Kidney tubule cell (primary cell): ENCODE measurements at regions not wholly inside any gene's neighbourhood (a gene's known extent, or its start where the extent isn't known, plus 50 kb on each side); places are given as distances from the start of the nearest gene placed in this dataset.

ENCODE experiments used
- DNase-seq: peaks from one replicate; pipeline ENCODE4 v3.0.0-alpha.2; 2018; ENCODE audit warnings: low spot score

DNA sequence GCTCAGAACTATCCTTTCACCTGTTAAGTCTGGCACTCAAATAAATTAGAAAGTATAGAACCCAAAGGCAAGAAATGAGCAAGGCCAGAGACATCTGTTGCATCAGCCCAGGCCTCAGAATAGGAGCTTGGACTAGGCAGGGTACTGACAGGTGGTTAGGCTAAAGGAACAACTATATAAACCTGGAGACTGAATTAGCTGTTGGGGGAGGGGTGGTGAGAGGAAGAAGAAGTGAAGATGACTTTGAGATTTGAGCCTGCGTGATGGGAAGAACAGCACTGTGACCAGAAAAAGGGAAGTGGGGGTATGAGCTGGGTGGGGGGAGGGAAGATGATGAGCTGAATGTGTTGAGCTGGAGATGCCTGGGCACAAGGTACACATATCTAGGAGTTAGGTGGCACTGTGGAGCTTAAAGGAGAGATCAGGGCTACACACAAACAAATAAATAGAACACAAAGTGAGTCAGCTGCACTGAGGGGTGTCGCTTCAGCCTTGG, 244.7 kb downstream of the PTEN start:
- DNase-seq, result no peak

DNA sequence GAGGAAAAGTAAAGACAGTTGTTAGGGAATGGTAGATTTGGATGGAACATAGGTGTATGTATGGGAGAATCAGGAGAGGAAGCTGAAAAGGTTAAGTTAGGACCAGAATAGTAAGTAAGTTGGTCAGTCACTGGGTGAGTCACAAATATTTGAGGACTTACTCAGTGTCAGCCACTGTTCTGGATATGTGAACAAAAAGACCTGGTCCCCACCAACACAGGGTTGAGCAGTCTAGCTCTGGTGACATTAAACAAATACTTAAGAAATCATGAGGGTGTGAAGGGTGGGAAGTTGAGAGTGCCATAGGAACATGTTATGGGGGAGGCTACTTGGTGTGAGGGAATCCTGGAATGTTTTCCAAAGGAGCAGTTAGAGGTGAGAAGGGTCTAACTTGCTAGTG, 246.9 kb downstream of the PTEN start:
- peak; percentile 92 for DNase-seq

GRCh38 chr10:88110822-88111221, 247.4 kb downstream of the PTEN start:
- peak; percentile 19 for DNase-seq

GRCh38 chr10:88111294-88111693, 247.9 kb downstream of the PTEN start:
- DNase-seq, result no peak

GRCh38 chr10:88113232-88113631, 249.8 kb downstream of the PTEN start:
- no peak for DNase-seq

- no peak for DNase-seq
These were observed 250.3 kb downstream of the PTEN start for GRCh38 chr10:88113657-88114272.

DNA sequence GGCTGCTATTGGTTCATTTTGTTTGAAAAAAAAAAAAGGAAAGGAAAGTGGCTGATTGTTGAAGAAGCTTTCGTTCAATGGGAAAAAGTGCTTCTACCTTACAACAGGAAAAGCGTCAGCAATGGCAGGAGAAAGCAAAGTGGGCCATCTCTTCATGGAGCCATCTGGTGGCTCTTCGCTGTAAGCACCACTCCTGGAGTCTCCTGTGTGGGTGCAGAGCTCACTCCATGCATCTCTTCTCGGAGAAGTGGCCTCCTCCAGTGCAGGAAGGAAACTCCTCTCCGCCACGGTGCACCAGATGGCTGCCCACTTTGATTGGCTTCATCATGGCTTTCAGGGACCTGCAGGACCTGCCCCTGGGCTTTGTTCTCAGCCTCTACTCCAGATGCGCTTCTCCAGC, 250.9 kb downstream of the PTEN start:
- peak; percentile 37 for DNase-seq

DNA sequence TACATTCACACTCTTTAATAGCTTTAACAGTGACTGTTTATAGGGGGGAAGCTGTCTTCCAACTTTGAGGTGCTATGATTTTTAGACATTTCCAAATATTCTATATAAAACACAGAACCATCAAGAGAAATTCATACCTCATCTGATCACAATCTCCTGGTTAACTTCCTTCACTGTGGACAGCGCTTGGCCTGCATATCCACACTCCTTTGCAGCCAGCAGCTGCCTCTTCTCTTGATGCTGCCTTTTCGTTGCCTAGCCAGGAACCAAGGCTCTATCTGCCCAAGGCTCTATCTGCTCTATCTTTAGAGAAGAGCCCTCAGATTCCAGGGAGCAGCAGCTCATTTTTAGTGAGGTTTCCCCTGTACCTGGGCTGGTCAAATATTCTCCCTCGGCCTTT, 252.0 kb downstream of the PTEN start:
- DNase-seq, result no peak

DNA sequence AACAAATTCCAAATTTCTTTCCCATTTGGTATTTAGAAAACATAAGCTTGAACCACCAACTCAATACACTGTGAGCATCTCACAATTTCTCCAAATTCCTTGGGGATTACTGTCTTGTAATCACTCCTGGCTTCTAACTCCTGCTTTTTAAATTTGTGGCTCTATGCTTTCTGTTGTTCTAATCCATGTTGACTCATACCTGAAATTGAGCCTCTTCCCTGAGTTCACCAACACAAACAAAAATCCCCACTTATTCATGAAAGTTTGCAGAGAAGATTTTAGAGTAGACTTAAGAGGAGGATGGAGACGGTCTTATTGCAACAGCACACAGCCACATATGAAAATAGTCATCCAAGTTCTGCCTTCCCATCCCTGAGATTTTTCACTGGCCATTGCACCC, 252.5 kb downstream of the PTEN start:
- DNase-seq, result peak; percentile 22

- DNase-seq, result peak; percentile 59
These were observed 253.1 kb downstream of the PTEN start for GRCh38 chr10:88116481-88116880.

GRCh38 chr10:88116971-88117626, 253.7 kb downstream of the PTEN start:
- no peak for DNase-seq

DNA sequence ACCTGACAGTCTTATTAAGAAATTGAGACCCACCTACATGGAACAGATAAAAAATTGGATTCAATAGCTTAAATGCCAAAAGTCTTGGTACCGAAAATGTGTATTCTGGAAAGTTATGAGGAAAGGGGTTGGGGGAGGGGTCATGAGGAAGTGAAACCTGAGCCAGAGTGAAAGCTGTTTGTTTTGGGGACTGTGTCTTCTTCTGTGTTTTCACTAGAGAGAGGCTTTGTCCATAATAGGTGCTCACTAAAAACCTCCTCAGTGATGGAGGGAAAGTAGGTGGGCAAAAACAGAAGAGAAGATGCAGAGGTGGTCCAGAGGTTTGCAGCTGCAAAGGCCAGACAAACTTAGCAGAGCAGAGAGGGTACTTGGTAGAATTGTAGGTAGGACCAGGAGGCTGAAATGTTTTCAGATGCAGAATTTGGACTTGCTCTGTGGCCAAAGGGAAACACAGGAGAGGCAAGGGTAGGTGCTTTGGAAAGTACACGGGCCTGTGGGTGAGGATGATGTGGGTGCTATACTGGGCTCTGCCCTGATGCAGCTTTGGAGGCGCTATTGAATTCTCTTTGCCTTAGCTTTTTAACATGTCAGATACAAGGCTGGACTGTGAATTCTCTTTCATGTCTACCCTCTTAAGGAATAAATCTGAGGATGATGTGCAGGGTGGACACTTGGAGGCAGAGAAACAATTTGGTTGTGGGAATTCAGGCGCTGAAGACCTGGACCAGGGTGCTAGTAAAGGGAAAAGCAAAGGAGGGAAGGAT, 254.6 kb downstream of the PTEN start:
- DNase-seq, result no peak

DNA sequence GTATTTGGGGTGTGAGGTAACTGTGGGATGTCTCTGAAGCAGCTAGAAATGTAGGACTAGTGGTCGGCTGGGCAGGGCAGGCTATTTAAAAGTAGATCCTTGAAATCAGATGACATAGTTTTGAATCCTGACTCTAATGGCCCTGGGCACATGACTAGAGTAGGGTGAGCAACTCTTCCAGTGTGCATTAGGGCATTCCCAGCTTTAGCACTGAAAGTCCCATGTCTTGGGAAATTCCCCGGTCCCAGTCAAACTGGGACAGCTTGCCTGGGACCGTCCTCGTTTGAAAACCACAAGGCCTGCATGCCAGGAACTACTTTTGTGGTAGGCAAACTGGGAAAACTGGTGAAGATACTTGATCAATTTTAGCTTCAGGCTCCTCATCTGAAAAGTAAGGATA, 255.3 kb downstream of the PTEN start:
- peak; percentile 65 for DNase-seq

- no peak for DNase-seq
These were observed 255.7 kb downstream of the PTEN start for GRCh38 chr10:88119160-88119559.

- DNase-seq, result no peak
These were observed 256.6 kb downstream of the PTEN start for GRCh38 chr10:88120075-88120474.

DNA sequence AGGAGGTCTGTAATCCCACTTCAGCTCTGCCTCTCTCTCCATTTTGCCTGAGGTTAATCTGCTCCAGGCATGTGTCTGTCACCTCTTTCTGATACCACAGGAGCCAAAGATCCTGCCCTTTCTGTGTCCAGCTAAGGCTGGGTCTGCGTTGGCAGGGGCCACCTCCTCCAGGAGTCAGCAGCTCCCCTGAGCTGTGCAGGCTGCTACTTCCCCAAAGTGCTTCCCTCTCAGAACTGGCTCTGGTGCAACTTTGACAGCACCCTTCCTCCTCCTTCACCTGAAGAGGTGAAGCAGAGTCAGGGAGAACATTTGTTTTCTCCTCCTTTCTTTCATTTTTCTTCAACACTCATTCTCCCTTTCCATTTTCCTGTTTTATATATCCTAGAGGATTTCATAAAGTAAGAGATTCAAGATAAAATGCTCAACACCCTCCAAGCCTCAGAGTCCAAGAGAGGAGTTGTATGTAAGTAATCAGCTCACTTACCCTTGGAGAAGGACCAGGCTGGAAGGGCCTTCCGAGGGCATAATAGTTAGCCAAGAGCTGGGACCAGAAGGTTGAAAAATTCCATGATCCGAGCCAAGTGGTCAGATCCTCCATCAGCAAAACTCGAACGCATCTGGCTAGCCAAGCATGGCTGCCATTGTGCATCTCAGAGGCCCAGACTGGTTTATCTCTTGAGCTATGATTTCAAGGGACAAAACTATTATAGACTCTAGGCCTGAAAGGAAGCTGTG, 257.3 kb downstream of the PTEN start:
- DNase-seq, result no peak

GRCh38 chr10:88121361-88121760, 257.9 kb downstream of the PTEN start:
- no peak for DNase-seq

DNA sequence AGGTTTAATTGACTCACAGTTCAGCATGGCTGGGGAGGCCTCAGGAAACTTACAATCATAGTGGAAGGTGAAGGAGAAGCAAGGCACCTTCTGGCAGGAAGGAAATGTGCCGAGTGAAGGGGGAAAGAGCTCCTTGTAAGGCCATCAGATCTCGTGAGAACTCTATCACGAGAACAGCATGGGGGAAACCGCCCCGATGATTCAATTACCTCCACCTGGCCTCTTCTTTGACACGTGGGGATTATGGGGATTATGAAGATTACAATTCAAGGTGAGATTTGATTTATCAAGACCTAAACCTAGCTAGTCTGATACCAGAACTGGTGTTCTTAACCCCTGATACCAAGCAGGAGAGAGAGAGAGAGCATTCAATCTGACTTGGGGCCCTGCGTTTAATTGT, 258.7 kb downstream of the PTEN start:
- DNase-seq, result no peak

DNA sequence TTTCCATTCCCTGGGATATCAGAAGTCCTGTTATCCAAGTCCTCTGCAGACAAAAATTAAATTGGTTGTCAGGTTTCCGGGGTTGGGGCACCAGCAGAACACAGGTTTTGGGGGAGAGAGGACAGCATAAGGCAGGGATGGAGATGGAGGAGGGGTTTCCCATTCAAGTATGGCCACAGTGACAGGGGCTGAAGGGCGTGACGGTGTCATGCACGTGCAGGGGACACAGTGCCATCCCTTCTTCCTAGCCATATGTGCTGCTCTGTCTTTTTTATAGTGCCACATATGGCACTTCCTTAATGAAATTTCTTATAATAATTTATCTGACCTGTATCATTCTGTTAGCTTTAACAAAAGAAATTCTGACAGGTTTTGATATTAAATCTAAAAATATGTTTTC, 259.2 kb downstream of the PTEN start:
- no peak for DNase-seq

GRCh38 chr10:88125766-88126165, 262.3 kb downstream of the PTEN start:
- no peak for DNase-seq

GRCh38 chr10:88126699-88127098, 263.3 kb downstream of the PTEN start:
- DNase-seq, result no peak

- DNase-seq, result no peak
These were observed 263.8 kb downstream of the PTEN start for GRCh38 chr10:88127269-88127668.

DNA sequence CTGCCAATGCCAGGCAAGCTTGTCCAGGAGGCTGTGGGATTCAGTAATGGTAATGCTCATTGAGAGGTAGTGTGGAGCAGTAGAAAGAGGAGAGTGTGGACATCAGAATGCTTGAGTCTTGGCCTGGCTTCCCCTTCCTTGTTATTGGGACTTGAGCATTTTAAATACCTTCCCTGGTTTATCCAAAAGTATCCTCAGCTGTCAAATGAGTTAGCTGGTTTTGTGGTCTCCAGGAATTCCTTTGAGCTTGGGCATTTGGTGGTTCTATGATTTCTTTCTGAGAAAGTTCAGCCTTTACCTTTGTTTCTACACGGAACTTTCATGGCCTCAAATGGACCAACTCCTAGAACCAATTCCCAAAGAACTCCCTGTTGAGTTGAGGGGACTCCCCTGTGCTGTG, 264.3 kb downstream of the PTEN start:
- no peak for DNase-seq
